Mesendoderm (in vitro differentiated cells): ENCODE measurements at regions not wholly inside any gene's neighbourhood (a gene's known extent, or its start where the extent isn't known, plus 50 kb on each side); places are given as distances from the start of the nearest gene placed in this dataset.
A peak's percentile ranks its signal among the peaks of the same experiment; 100 is the strongest.

Experiments
- DNase-seq: peaks from one replicate; pipeline ENCODE4 v3.0.0; 2013
- H2AK5ac ChIP-seq: 2 replicates; pipeline ENCODE4 v1.6.1; 2013; ENCODE audit warnings: low read length, inconsistent platforms
- H2BK120ac ChIP-seq: 2 replicates; pipeline ENCODE4 v1.6.1; 2013; ENCODE audit warnings: low read depth, mild to moderate bottlenecking, low read length, moderate library complexity, mixed read lengths
- H2BK15ac ChIP-seq: replicated peaks from 2 replicates; pipeline ENCODE4 v1.6.1; 2013; ENCODE audit warnings: low read depth, mild to moderate bottlenecking, moderate library complexity
- H2BK5ac ChIP-seq: 2 replicates; pipeline ENCODE4 v1.6.1; 2013; ENCODE audit warnings: low read length, inconsistent platforms
- H3K18ac ChIP-seq: 2 replicates; pipeline ENCODE4 v1.6.1; 2013; ENCODE audit warnings: mild to moderate bottlenecking, low read length, mixed read lengths
- H3K23ac ChIP-seq: one replicate; pipeline ENCODE4 v1.6.1; 2013; ENCODE audit warnings: low read length
- H3K27ac ChIP-seq: 2 replicates; pipeline ENCODE4 v1.5.1; 2013; ENCODE audit warnings: low read depth, mild to moderate bottlenecking, inconsistent platforms, low read length, moderate library complexity
- H3K27me3 ChIP-seq: 2 replicates; pipeline ENCODE4 v1.6.1; 2013; ENCODE audit warnings: low read length, control low read depth, mild to moderate bottlenecking, inconsistent platforms; ENCODE audit not compliant: insufficient read depth, poor library complexity
- H3K36me3 ChIP-seq: 2 replicates; pipeline ENCODE4 v1.6.1; 2013; ENCODE audit warnings: low read length, inconsistent platforms; ENCODE audit not compliant: control insufficient read depth, insufficient read depth
- H3K4ac ChIP-seq: one replicate; pipeline ENCODE4 v1.6.1; 2013; ENCODE audit warnings: low read depth, mild to moderate bottlenecking, low read length, moderate library complexity
- H3K4me1 ChIP-seq: 2 replicates; pipeline ENCODE4 v1.6.1; 2013; ENCODE audit warnings: low read depth, low read length, inconsistent platforms; ENCODE audit not compliant: control insufficient read depth
- H3K4me2 ChIP-seq: 2 replicates; pipeline ENCODE4 v1.6.1; 2013; ENCODE audit warnings: low read length
- H3K4me3 ChIP-seq: 2 replicates; pipeline ENCODE4 v1.5.1; 2013; ENCODE audit warnings: mild to moderate bottlenecking, low read length
- H3K56ac ChIP-seq: one replicate; pipeline ENCODE4 v1.6.1; 2013; ENCODE audit warnings: low read length
- H3K79me1 ChIP-seq: 2 replicates; pipeline ENCODE4 v1.6.1; 2013; ENCODE audit warnings: low read length, inconsistent platforms
- H3K79me2 ChIP-seq: 2 replicates; pipeline ENCODE4 v1.6.1; 2013; ENCODE audit warnings: mild to moderate bottlenecking, low read length; ENCODE audit not compliant: control insufficient read depth, insufficient read depth
- H3K9ac ChIP-seq: 2 replicates; pipeline ENCODE4 v1.6.1; 2013; ENCODE audit warnings: low read length, inconsistent platforms
- H4K5ac ChIP-seq: one replicate; pipeline ENCODE4 v1.6.1; 2013; ENCODE audit warnings: low read length
- H4K8ac ChIP-seq: one replicate; pipeline ENCODE4 v1.6.1; 2013; ENCODE audit warnings: low read depth, mild to moderate bottlenecking, control low read depth, low read length, moderate library complexity
- WGBS: extraction: QIAGEN DNeasy Blood & Tissue Kit; methylation state at CpG from one replicate; pipeline ENCODE4 v1.1.7; 2013; ENCODE audit warnings: low lambda C conversion rate, missing lambda C conversion rate; ENCODE audit not compliant: insufficient coverage; ENCODE audit errors: extremely low coverage; 5-methylcytosine and 5-hydroxymethylcytosine counted together

GRCh38 chr4:132981611-132982010, 167.5 kb upstream of the PCDH10 start:
- Histone ChIP-seq H3K4me3 (no peak overlapping the region), H2BK120ac (no peak overlapping the region), H3K18ac (no peak overlapping the region), H3K4ac (no peak overlapping the region), H3K79me2 (no peaks in the 10 kb centered on the region), H3K4me1 (no peaks in the 10 kb centered on the region), H3K56ac (no peak overlapping the region), H2BK15ac (no peak overlapping the region), H3K9ac (no peak overlapping the region), H2BK5ac (no peak overlapping the region), H3K79me1 (no peaks in the 10 kb centered on the region), H4K5ac (no peak overlapping the region), H2AK5ac (no peak overlapping the region), H4K8ac (no peak overlapping the region), H3K4me2 (no peak overlapping the region), H3K27ac (no peak overlapping the region), H3K23ac (no peak overlapping the region), H3K27me3 (no peaks in the 10 kb centered on the region), H3K36me3 (no peaks in the 10 kb centered on the region)
- no CpG with 5 or more reads among the region's 1 CpG for WGBS
- DNase-seq: peak; percentile 45

- Histone ChIP-seq H4K8ac (no peak overlapping the region), H2BK120ac (no peak overlapping the region), H3K36me3 (no peaks in the 10 kb centered on the region), H3K4me3 (no peak overlapping the region), H3K4me1 (no peaks in the 10 kb centered on the region), H3K23ac (no peak overlapping the region), H2BK5ac (no peak overlapping the region), H3K27me3 (no peaks in the 10 kb centered on the region), H2BK15ac (no peak overlapping the region), H3K9ac (no peak overlapping the region), H3K4me2 (no peak overlapping the region), H4K5ac (no peak overlapping the region), H3K56ac (no peak overlapping the region), H2AK5ac (no peak overlapping the region), H3K27ac (no peak overlapping the region), H3K79me1 (no peaks in the 10 kb centered on the region), H3K79me2 (no peaks in the 10 kb centered on the region), H3K18ac (no peak overlapping the region), H3K4ac (no peak overlapping the region)
- DNase-seq: peak; percentile 93
These were observed 166.9 kb upstream of the PCDH10 start for GRCh38 chr4:132982151-132982550.

GRCh38 chr4:132991111-132991510, 158.0 kb upstream of the PCDH10 start:
- no peak overlapping the region for H2BK5ac ChIP-seq
- no peak overlapping the region for H3K4ac ChIP-seq
- H3K79me2 ChIP-seq: no peaks in the 10 kb centered on the region
- H3K9ac ChIP-seq: no peak overlapping the region
- H3K27me3 ChIP-seq: no peaks in the 10 kb centered on the region
- H4K5ac ChIP-seq: no peak overlapping the region
- H4K8ac ChIP-seq: no peak overlapping the region
- H2BK15ac ChIP-seq: no peak overlapping the region
- no peak overlapping the region for H2BK120ac ChIP-seq
- no peak overlapping the region for H2AK5ac ChIP-seq
- no peaks in the 10 kb centered on the region for H3K79me1 ChIP-seq
- H3K4me3 ChIP-seq: no peak overlapping the region
- DNase-seq: peak; percentile 17
- no peak overlapping the region for H3K4me2 ChIP-seq
- H3K56ac ChIP-seq: no peak overlapping the region
- H3K36me3 ChIP-seq: no peaks in the 10 kb centered on the region
- no peak overlapping the region for H3K18ac ChIP-seq
- H3K23ac ChIP-seq: no peak overlapping the region
- no peak overlapping the region for H3K27ac ChIP-seq
- no peaks in the 10 kb centered on the region for H3K4me1 ChIP-seq

GRCh38 chr4:132992686-132993085, 156.4 kb upstream of the PCDH10 start:
- no peak overlapping the region for H2BK120ac ChIP-seq

GRCh38 chr4:132998585-132999230, 150.4 kb upstream of the PCDH10 start:
- Histone ChIP-seq H3K18ac (no peak overlapping the region), H2BK5ac (no peak overlapping the region), H3K9ac (no peak overlapping the region), H2BK15ac (no peak overlapping the region), H3K4ac (no peak overlapping the region), H3K27ac (no peak overlapping the region), H3K4me3 (no peak overlapping the region), H3K27me3 (no peaks in the 10 kb centered on the region), H2BK120ac (no peak overlapping the region), H3K4me1 (no peaks in the 10 kb centered on the region), H2AK5ac (no peak overlapping the region), H4K8ac (no peak overlapping the region), H3K23ac (no peak overlapping the region), H3K56ac (no peak overlapping the region), H3K79me2 (no peaks in the 10 kb centered on the region), H4K5ac (no peak overlapping the region), H3K36me3 (no peaks in the 10 kb centered on the region), H3K79me1 (no peaks in the 10 kb centered on the region), H3K4me2 (no peak overlapping the region)
- no CpG with 5 or more reads among the region's 2 CpGs for WGBS
- no peak for DNase-seq

More at GRCh38 chr4:132992686-132993085, 156.4 kb upstream of the PCDH10 start:
- DNase-seq: no peak
- WGBS: no CpG with 5 or more reads among the region's 2 CpGs
- Histone ChIP-seq H3K4me3 (no peak overlapping the region), H2BK5ac (no peak overlapping the region), H3K27ac (no peak overlapping the region), H3K56ac (no peak overlapping the region), H3K4me2 (no peak overlapping the region), H4K5ac (no peak overlapping the region), H3K4ac (no peak overlapping the region), H2BK15ac (no peak overlapping the region), H3K79me2 (no peaks in the 10 kb centered on the region), H4K8ac (no peak overlapping the region), H2AK5ac (no peak overlapping the region), H3K27me3 (no peaks in the 10 kb centered on the region), H3K18ac (no peak overlapping the region), H3K4me1 (no peaks in the 10 kb centered on the region), H3K9ac (no peak overlapping the region), H3K23ac (no peak overlapping the region), H3K79me1 (no peaks in the 10 kb centered on the region), H3K36me3 (no peaks in the 10 kb centered on the region)

GRCh38 chr4:133000012-133000411, 149.1 kb upstream of the PCDH10 start:
- Histone ChIP-seq H2BK15ac (no peak overlapping the region), H2BK120ac (no peak overlapping the region), H3K4me3 (no peak overlapping the region), H3K79me1 (no peaks in the 10 kb centered on the region), H3K9ac (no peak overlapping the region), H3K56ac (no peak overlapping the region), H3K4me1 (no peaks in the 10 kb centered on the region), H3K4ac (no peak overlapping the region), H3K23ac (no peak overlapping the region), H3K27me3 (no peaks in the 10 kb centered on the region), H3K27ac (no peak overlapping the region), H3K4me2 (no peak overlapping the region), H3K18ac (no peak overlapping the region), H3K36me3 (no peaks in the 10 kb centered on the region), H4K5ac (no peak overlapping the region), H3K79me2 (no peaks in the 10 kb centered on the region), H2AK5ac (no peak overlapping the region), H2BK5ac (no peak overlapping the region), H4K8ac (no peak overlapping the region)
- DNase-seq: peak; percentile 14
- WGBS: no CpG with 5 or more reads among the region's 3 CpGs
